Stimulated activated CD4-positive, alpha-beta T cell treated with anti-CD3 and anti-CD28 coated beads, TNF-alpha, amount 100 ng/mL, for 24 hours (primary cell): ENCODE measurements at regions not wholly inside any gene's neighbourhood (a gene's known extent, or its start where the extent isn't known, plus 50 kb on each side); places are given as distances from the start of the nearest gene placed in this dataset.
"Not testable (repeated sequence)": the region's sequence is repeated elsewhere in the genome, so short reads cannot be mapped to it uniquely, and the experiment has no call there.

Experiments used
- DNase-seq, 3 experiments: peaks; one replicate each; pipeline ENCODE4 v3.0.0-alpha.2; 2020; ENCODE audit warnings: low read depth in 3 of 3

DNA sequence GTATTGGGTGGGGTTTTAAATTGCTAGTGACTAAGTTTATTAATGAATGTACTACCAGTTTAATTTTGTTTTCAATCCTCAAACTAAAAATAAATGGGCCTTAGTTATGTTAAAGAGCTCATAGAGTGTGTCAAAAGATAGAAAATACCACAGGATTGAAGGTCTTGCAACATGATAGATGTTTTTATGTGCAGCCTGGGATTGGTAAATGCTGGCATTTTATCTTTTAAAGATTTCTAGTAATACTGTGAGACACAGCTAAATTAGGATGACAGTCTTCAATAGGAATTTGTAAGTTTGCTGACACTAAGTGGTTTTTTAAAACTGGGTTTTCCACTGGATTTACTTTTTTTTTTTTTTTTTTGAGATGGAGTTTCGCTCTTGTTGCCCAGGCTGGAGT is 122.3 kb downstream of the HAUS1 start:
- DNase-seq = no peak

DNA sequence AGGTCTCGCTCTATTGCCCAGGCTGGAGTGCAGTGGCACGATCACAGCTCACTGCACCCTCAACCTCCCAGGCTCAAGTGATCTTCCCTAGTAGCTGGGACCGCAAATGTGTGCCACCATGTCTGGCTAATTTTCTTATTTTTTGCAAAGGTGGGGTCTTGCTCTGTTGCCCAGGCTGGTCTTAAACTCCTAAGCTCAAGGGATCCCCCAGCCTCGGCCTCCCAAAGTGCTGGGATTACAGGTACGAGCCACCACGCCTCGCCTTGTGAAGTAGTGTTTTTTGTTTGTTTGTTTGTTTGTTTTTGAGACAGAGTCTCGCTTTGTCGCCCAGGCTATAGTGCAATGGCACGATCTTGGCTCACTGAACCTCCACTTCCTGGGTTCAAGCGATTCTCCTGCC is 125.5 kb downstream of the HAUS1 start:
- DNase-seq = not testable (repeated sequence)

DNA sequence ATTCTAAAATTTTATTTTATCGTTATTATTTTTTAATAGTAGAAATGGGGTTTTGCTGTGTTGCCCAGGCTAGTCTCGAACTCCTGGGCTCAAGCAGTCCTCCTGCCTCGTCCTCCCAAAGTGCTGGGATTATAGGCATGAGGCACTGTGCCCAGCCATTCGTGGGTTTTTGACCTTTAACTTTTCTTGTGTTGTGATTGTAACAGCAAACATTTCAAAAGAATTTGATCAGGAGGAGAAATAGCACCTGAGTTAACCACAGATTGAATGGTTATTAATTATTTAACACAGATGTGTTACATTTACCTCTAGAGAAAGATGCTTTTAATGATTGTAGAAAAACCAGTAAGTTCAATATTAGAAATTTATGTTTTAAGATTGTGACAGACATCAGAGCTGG is 132.0 kb downstream of the HAUS1 start:
- no peak for DNase-seq

DNA sequence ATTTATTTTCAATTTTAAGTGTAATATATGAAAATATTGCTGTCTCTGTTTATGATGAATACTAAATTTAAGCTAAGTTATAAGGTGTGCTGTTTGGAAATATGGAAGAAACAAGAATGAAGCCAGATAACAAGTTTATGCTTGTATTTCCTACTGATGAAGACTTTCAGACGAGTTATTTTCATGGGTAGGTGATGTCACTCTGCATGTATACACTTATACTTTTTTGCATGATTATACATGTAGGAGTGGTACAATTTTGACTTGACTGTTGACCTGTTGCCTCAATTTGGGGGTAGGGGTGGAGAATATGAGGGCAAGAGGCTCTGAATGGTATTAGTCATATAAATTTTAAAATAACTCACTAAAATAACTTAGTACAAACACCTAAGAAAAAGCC is 133.7 kb downstream of the HAUS1 start:
- no peak for DNase-seq

DNA sequence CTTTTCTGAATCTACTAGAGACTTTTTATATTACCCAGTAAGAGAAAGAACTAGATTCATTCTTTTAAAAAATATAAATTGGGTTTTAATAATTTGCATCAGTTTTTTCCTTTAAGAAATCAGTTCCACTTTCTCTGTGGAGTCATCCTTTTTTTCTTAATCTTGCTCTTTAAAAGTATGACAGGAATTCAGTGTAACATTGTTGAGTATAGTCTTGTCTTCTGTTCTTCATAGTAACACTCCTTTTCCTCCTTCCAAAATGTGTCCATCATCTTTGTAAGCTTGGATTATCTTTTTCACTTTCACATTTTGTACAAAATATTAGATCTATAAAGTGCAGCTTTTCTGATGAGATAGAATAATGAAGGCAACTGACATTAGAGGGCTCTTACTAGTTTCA is 135.4 kb downstream of the HAUS1 start:
- no peak for DNase-seq

DNA sequence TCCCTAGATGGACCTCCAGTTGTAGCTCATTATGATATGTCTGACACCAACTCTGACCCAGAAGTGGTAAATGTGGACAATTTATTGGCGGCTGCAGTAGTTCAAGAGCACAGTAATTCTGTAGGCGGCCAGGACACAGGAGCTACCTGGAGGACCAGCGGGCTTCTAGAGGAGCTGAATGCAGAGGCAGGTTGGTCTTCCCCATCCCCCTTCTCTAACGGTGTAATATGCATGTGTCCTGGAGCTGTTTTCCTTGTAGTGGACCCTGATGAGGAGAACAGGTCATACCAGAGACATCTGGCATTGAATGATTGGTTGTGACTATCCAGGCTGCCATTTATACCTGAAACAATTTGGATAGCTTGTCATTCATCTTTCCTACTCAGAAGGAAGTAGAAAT is 135.8 kb downstream of the HAUS1 start:
- DNase-seq = no peak

DNA sequence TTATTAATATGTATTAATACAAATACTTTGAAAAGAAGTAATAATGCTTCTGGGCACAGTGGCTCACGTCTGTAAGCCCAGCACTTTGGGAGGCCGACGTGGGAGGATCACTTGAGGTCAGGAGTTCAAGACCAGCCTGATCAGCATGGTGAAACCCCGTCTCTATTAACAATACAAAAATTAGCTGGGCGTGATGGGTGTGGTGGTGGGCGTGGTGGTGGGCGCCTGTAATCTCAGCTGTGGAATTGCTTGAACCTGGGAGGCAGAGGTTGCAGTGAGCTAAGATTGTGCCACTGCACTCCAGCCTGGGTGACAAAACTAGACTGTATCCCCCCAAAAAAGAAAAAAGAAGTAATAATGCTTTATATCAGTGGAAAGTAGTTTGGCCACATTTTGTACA is 137.2 kb downstream of the HAUS1 start:
- not testable (repeated sequence) for DNase-seq

DNA sequence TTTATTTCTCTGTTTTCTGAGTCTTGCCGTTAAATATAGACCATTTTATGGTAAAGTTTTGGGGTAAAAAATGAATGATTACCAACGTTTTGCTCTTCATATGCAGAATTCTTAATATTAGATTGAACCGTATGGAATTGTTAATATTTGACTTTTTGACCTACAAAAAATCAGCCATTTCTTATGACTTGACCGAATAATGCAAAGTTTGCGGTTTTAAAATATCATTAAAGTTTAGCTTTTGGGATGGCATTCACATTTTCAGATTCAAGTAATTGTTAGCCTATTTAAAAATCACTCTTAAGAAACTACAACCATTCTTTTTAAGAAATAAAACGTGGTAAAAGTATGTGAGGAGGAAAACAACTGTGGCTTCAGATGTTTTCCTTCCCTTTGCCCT is 138.0 kb downstream of the HAUS1 start:
- no peak for DNase-seq

DNA sequence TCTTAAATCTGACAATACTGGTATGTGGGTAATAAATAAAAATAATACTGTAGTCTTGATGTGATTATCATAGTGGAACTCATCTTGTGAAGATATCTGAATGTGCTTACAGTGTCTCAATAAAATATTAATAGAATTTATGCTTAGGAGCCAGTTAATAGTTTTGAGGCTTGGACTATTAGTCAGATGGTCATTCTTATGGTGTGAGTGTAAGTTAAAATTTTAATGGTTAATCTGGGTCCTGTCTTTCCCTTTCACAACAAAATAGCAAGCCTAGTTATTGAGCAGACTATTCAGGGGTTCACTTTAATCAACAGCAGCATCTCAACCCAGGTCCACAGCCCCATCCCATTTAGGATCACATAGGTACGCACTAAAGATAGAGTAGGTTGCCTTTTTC is 138.9 kb downstream of the HAUS1 start:
- DNase-seq = no peak

DNA sequence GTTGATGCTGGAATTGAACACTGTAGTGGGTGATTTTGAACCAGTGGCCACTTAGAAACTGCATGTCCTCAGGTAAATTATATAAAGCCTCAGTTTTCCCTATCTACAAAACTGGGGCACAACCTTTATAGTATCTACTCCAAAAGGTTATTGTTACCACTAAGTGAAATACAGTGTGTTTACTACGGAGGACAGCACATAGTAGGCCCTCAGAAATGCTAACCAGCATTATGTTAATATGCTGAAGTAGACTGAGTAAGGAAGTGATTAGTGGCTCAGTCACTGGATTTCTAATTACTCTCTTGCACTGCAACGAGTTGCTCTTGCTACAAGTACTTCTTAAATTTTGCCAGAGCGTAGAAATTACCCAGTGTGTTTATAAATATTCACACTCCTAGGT is 139.5 kb downstream of the HAUS1 start:
- no peak for DNase-seq

DNA sequence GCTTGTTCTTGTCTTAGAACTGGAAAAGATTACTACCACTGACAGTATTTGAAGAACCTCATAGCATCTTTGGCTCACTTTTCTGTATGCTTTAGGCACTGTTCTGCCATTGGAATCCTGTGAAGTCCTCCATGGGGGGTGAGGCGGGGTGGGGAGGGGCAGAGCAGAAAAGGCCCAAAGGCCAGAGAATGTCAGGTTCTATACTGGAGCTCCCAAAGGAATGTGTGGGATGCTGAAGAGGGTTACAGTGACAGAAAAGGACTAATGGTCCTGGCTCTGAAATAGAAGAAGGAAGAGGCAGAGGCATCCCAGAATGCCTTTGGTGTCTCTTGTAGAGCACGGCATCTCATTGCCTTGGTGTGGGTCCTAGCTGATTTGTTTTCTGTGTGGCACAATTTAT is 141.9 kb downstream of the HAUS1 start:
- no peak for DNase-seq

DNA sequence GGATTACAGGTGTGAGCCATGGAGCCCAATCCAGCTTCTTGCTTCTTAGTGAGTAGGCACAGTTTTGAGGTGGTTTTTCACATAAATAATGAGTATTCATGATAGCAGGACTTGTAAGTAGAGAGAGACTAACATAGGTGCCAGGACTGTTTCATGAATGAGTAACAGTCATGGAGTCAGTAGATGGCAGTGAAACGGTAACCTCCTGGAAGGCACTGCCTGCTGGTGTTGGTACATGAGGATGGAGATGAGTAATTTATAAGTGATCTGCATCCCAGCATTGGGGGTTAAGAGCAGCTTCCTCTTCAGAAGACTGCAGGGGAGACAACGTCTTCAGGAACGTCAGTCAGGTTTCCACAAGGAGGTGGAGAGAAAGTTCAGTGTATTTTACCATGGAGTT is 143.8 kb downstream of the HAUS1 start:
- no peak for DNase-seq

DNA sequence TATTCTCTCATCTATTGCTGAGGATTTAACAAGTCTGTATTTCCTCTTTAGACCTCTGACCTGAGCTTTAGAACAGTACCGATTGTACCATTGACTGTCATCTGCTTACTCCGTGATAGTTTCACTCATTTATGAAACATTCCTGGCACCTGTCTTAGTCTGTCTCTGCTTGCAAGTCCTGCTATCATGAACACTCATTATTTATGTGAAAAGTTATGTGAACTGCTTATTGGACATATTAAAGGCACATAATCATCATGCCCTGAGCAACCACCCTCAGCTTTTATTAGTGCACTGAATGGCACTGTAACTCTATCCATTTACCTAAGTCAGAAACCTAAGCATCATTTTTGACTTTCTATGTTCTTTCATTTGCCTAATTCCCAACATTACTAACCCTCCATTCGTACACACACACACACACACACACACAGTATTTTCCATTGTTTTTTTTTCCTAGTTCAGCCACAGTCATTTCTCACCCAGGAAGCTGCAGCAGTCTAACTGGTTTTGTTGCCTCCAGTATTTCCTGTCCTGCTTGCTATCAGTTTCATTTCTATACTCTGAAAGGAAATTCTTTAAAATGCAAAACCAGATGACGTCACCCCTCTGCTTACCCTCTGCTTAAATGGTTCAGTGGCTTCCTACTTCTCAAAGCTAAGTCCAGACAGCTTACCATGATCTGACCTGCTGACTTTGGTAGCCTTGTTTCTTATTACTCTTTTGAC is 146.1 kb downstream of the HAUS1 start:
- DNase-seq = peak; percentile 21 to 34 (median 28)

DNA sequence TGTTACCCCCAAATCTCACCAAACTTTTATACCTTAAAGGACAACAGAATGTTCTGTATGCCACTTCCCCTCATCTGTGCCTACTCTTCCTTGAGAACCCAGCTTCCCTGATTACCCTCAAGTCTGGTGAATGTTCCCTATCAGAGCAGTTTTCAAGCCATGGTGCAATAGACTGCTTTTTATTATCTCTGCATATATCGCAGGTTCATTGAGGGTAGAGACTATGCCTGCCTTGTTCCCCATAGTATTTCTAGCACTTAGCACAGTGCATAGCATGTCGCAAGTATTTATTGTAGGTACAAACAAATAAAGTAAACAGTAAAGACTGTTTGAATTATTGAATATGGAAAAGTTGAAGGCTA is 146.6 kb downstream of the HAUS1 start:
- no peak for DNase-seq

DNA sequence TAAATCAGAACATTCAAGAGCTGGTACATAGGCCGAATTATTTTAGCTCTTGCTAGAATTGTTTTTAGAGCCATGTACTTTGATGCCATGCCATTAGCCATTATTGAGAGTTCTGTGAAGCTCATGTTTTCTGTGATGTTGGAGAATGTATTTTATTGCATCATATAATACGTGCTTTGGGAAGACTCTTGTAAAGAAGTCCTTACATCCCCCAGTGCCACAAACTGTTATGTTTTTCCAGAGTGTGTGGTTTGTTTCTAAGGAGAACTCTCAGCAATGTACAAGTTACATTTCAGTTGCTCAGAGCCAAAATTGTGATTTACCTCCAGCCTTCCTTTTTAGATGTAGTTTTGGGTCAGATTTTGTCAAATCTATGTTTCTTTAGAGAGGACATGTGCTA is 148.6 kb downstream of the HAUS1 start:
- DNase-seq = no peak

DNA sequence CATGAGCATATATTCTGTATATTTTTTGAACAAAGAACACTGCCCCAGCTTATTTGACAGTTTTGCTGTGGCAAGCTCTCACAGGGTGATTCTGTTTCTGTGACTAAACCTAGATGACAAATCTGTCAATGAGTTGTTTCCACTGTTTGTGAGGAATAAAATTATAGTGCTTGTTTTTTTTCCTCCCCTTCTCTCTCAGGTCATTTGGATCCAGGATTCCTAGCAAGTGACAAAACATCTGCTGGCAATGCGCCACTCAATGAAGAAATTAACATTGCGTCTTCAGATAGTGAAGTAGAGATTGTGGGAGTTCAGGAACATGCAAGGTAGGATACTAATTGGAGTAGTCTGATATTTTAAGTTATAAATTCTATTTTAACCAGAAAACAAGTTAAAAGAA is 149.3 kb downstream of the HAUS1 start:
- no peak for DNase-seq

DNA sequence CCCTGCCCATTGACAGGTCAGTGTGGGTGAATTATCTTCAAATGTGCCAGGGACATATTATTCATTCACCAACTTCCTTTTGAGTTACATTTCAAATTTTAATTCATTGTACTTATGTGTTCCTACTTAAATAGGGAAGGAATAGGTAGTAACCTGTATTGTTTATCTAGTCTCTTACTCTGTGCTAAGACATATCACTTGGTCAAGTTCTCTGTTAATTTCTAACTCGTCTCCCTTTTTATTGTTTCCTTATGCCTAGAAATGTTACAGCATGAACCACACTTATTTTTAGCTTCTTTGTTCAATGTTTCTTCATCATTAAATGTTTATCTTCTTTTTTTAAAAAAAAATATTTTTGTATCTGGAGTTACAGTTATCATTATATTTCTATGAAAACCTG is 151.9 kb downstream of the HAUS1 start:
- DNase-seq = no peak

DNA sequence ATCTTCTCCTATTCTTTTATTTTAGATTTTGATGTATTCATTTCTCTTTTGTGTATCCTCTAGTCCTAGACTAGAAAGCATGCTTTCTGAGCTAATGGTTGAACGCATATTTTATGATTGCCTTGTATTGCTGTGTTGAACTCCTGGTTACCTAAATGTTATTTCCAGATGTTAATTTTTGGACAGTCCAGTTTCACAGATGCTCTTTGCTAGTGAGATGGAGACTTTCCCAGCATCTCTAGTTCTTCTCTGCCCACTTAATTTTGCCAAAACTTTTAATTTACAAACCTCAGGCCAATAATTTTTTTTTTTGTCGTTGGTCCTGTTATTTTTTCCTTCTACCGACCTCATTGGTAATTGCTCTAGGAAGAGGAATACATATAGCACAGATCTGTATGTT is 153.2 kb downstream of the HAUS1 start:
- DNase-seq = no peak

DNA sequence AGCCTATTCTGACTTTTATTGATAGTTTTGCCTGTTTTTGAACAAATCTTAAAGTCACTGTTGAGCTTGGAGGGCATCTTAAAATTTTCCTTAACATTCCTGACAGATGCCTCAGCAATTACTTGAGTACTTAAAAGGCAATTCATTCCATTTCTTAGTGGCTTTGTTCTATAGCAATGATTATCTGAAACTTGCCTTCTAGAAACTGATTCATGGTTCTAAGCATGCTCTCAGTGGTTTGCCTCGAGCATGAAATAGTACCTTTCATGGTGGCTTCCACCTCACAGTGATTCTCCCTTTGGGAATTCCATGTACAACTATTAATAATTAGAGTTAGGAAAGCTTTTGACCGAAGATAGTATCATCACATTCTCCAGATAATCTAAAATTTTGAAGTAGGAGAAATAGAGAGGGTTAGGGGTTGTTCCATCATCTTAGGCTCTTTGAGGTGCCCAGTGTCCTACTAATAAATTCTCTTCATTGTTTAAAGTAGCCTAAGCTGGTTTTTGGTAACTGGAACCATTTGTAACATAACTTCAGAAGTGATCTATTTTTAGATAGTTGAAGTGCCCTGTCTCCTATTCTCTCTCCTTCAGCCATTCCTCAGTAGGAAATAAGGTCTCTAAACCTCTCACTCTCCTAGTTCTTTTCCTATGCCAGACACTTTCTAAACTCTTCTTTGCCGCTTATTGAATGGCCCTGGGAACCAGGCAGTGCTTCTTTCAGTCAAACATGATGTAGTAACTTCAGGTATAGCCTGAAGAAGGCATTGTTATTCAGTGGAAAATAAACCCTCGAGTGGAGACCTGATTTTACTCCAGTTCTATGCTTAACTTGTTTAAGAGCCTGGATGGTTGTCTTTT is 156.1 kb downstream of the HAUS1 start:
- DNase-seq = no peak

DNA sequence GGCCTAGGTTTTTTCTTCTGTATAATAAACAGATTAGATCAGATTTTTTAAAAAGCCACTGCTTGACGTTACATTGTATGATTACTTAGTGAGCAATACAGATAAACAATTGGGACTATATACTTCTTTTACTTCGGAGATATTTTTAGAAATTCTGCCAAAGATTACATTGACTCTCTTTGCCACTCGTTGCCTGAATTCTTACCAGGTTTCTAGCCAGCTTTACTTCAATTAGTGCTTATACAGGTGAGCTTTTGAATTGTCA is 156.6 kb downstream of the HAUS1 start:
- no peak for DNase-seq

DNA sequence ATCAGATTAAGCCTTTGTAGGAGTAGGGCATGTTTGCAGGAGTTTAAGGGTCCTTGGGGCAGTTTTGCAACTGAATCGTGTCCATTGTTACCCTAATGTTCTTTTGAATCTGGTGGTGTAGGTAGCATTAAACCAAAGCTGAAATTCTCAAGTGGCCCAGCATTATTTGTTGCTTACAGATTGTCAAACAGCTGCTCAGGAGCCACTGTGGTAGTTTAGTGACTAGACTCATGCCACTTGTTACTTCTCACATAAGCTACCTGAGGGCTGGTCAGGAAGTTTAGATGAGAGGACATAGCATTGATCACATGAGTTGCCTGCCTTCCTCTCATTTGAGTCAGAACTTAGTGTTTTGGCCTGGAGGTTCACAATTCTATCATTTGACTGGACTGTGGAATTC is 157.6 kb downstream of the HAUS1 start:
- no peak for DNase-seq

DNA sequence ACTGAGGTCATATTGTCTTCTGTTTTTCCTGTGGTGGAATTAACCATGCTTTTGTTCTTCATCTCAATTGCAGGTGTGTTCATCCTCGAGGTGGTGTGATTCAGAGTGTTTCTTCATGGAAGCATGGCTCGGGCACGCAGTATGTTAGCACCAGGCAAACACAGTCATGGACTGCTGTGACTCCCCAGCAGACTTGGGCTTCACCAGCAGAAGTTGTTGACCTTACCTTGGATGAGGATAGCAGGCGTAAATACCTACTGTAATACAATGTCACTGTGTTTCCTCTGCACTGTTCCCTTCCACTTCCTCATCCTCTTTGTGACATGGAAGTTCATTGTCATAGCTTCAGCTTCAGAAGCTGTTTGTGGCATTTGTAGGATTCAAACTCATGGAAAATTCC is 158.7 kb downstream of the HAUS1 start:
- no peak for DNase-seq

DNA sequence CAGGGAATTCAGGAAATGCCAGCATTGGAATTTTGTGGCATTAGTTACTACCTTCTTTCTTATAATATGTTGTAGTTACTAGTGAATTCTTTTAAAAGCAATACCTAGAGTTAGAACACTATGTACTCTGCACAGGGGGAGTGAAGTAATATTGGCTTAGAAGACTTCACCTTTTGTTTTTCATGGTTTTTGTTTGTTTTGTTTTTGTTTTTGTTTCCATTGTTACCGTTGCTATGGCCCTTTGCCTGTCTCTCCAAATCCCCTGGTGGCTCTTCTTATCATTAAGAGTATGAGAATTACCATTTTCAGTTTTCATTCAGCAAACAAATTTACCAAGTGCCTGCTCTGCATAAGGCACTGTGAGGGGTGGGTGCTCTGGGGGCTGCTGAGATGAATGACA is 160.1 kb downstream of the HAUS1 start:
- no peak for DNase-seq
